ENCODE measurements at regions not wholly inside any gene's neighbourhood (a gene's known extent, or its start where the extent isn't known, plus 50 kb on each side); places are given as distances from the start of the nearest gene placed in this dataset.

- no peak for TF ChIP-seq CTCF (IDR thresholded peaks at IDR 0.05 in 4 of 5, conservative IDR thresholded peaks at IDR 0.05 in 1 of 5)
- no peak for TF ChIP-seq POLR2A (IDR thresholded peaks at IDR 0.05)
Observed at GRCh38 chr6:20286968-20287565, 74.8 kb upstream of the MBOAT1 start.

Measured in gastrocnemius medialis (tissue), 4 donors.